Hepatocyte (in vitro differentiated cells): ENCODE measurements at regions not wholly inside any gene's neighbourhood (a gene's known extent, or its start where the extent isn't known, plus 50 kb on each side); places are given as distances from the start of the nearest gene placed in this dataset.

ENCODE experiments used
- CTCF ChIP-seq: fragments of 200-600 bp; sonication (generic); IDR thresholded peaks from 2 replicates; pipeline ENCODE4 v1.5.1; 2016; ENCODE audit warnings: antibody characterized with exemption, mild to moderate bottlenecking; ENCODE audit not compliant: poor library complexity
- EZH2 ChIP-seq: fragments of 200-600 bp; sonication (generic); IDR thresholded peaks from 2 replicates; pipeline ENCODE4 v1.6.1; 2016; ENCODE audit warnings: antibody characterized with exemption, mild to moderate bottlenecking, borderline replicate concordance

GRCh38 chr13:44158098-44158521 lies 215.5 kb upstream of the SERP2 start:
- TF ChIP-seq EZH2: no peak
- no peak for TF ChIP-seq CTCF
